Cardiac fibroblast (primary cell): ENCODE measurements at regions not wholly inside any gene's neighbourhood (a gene's known extent, or its start where the extent isn't known, plus 50 kb on each side); places are given as distances from the start of the nearest gene placed in this dataset.

ENCODE experiments used
- DNase-seq, 2 donors: peaks; one replicate each; pipeline versions ENCODE4 v3.0.0 to v3.0.0-alpha.2; 2010; ENCODE audit warnings: low read depth in 2 of 2
- H3K4me3 ChIP-seq, 2 donors: replicated peaks in 1 of 2; 1 replicate in 1 of 2; 2 replicates in 1 of 2; pipeline ENCODE4 v1.5.1; 2011; ENCODE audit warnings: low read depth in 2 of 2, low read length in 2 of 2, mild to moderate bottlenecking in 2 of 2, moderate library complexity in 1 of 2
- TF ChIP-seq, protein P1 (sequence below): IDR thresholded peaks from one replicate; pipeline ENCODE4 v1.5.1; 2011; ENCODE audit warnings: low read depth, mild to moderate bottlenecking, low read length, inconsistent platforms

DNA sequence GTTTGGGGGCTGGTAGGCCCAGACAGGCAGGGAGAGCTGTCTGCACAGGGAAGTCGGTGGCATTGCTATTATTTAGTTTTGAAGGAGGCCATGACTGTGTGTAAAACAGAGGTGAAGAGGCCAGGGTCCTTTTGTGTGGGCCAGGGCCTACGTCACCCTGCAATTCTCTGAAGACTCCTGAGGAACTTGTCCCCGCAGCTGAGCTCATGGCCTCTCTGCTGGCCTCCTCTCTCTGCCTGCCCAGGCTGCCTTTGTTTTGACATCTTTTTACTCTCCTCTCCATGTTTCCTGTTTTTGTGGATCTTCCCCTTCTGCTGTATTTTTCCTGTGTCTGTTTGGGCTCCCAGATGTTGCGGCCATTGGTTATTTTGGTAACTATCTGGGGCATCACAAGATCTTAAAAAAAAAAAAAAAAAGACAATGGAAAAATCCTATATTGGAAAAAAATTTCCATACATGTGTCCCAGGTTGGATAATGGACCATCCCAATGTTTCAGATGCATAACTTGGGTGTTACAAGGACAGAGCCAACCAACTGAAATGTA lies 280.7 kb downstream of the RPS6KC1 start:
- TF ChIP-seq, protein P1, sequence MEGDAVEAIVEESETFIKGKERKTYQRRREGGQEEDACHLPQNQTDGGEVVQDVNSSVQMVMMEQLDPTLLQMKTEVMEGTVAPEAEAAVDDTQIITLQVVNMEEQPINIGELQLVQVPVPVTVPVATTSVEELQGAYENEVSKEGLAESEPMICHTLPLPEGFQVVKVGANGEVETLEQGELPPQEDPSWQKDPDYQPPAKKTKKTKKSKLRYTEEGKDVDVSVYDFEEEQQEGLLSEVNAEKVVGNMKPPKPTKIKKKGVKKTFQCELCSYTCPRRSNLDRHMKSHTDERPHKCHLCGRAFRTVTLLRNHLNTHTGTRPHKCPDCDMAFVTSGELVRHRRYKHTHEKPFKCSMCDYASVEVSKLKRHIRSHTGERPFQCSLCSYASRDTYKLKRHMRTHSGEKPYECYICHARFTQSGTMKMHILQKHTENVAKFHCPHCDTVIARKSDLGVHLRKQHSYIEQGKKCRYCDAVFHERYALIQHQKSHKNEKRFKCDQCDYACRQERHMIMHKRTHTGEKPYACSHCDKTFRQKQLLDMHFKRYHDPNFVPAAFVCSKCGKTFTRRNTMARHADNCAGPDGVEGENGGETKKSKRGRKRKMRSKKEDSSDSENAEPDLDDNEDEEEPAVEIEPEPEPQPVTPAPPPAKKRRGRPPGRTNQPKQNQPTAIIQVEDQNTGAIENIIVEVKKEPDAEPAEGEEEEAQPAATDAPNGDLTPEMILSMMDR: no peak
- H3K4me3 ChIP-seq: no peak overlapping the region
- DNase-seq: no peak

DNA sequence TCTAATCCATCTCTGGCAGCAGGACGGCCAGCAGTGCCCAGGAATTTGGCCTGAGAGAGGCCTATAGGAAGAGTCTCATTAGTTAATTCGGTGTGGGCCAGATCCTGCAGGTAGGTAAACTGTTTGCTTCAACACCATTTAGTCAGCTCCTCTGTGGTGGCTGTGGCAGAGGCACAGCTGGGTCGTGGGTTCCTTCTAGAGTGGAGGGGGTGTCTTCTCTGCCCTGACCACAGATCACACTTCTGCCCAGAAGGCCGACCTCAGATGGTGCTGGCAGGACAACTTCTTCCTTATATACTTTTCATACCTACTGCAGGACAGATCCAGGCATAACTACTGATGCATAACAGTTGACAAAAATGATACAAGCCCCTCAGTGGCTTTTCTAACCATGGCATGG lies 281.4 kb downstream of the RPS6KC1 start:
- DNase-seq: no peak
- no peak overlapping the region for H3K4me3 ChIP-seq
- TF ChIP-seq, protein P1: no peak

DNA sequence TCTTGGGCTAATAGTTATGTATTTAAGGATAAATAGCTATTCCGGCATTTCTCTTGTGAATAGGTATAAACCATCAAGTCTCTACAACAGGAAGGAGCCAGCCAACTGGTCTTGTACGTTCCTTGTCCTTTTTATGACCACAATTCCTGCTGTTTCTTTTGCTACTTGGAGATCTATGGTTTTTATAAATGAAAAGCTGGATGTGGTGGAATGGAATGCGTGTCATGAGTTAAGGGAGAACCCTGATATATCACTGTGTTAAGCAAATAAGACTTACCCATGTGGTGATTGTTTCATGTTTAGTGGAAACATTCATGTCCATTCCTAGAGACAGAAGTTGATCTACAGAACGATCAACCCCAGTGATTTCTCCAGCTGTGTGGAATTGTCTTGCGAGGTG lies 282.1 kb downstream of the RPS6KC1 start:
- H3K4me3 ChIP-seq: no peak overlapping the region
- no peak for DNase-seq
- TF ChIP-seq, protein P1: no peak

DNA sequence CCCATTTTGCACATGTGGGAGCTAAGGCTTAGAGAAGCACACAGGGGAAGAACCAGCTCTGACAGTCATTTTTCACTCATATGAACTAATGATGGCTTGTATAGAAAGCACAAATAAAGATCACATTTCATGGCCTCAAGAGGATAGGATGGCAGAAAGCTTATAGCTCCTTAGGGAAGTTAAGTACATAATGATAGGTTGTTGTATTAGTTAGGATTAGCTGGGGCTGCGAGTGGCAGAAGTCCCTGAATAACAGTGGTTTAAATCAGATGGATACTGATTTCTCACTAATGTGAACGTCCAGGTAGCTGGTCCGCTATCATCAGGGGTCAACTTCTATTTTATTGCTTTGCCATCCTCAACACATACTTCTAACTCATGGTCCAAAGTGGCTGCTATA lies 284.0 kb downstream of the RPS6KC1 start:
- TF ChIP-seq, protein P1: no peak
- H3K4me3 ChIP-seq: no peak overlapping the region
- DNase-seq: no peak

DNA sequence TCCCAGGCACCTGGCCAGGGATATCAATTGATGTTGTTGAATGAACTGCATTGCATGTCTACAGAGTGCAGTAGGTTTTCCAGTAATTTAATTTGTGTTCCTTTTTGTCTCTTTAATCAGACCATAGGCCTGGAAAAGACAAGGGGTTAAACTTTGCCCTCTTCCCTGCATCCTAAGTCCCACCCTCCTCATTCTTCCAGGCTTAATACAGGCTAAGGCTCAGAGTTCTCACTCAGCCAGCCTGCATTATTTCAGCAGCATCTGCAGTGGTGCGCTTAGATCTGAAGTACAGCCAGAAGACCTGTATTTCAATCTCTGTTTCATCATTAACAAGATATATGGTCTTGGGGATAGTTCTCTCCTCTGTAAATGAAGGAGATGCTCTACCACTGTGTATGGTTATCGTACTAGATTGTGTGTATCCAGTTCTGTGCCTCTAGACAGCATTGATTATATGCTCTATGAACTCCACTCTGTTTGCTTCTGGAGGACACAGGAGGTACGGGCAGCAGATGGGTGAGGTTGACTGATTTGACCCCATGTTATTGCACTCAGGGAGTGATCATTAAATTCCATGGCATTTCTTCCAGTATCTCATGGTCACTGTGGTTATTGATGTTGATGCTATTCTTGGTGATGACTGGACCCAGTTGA lies 286.1 kb downstream of the RPS6KC1 start:
- no peak for DNase-seq
- no peak overlapping the region for H3K4me3 ChIP-seq
- TF ChIP-seq, protein P1: no peak

DNA sequence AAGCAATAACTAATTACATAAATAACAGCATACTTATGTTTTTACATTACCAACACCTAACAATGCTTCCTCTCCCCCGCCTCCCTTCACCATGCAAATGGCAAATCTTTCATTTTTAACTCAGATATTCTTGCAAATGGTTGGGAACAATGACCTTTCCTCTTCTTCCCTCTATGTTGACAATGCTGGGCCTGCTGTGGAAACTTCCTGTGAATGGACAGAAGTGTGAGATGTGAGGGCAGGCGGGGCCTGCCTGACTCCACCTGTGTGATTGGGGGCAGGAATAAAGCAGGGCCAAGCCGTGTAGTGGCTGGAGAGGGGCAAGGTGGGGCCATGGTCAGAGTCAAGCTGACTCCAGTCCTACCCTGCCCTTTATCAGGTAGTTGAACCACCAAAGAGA lies 289.6 kb downstream of the RPS6KC1 start:
- H3K4me3 ChIP-seq: no peak overlapping the region
- TF ChIP-seq, protein P1: no peak
- no peak for DNase-seq

- H3K4me3 ChIP-seq: no peak overlapping the region
- no peak for DNase-seq
- TF ChIP-seq, protein P1: no peak
Measured at GRCh38 chr1:213345621-213346020, 294.6 kb downstream of the RPS6KC1 start.
